ENCODE measurements at regions not wholly inside any gene's neighbourhood (a gene's known extent, or its start where the extent isn't known, plus 50 kb on each side); places are given as distances from the start of the nearest gene placed in this dataset.
"Not testable (repeated sequence)": the region's sequence is repeated elsewhere in the genome, so short reads cannot be mapped to it uniquely, and the experiment has no call there.

- no peak for DNase-seq
These were observed 243.1 kb downstream of the ADCYAP1 start for GRCh38 chr18:1147730-1148129.

GRCh38 chr18:1149709-1150108 lies 245.0 kb downstream of the ADCYAP1 start:
- no peak for DNase-seq

DNA sequence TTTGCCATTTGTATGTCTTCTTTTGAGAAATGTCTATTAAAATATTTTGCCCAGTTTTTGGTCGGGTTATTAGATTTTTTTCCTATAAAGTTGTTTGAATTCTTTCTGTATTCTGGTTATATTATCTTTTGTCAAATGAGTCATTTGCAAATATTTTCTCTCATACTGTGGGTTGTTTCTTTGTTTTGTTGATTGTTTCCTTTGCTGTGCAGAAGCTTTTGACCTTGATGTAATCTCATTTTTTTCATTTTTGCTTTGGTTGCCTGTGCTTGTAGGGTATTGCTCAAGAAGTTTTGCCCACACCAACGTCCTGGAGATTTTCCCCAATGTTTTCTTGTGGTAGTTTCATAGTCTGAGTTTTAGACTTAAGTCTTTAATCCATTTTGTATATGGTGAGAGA lies 245.7 kb downstream of the ADCYAP1 start:
- DNase-seq, result no peak

GRCh38 chr18:1152958-1153357 lies 248.3 kb downstream of the ADCYAP1 start:
- DNase-seq, result not testable (repeated sequence)

- DNase-seq, result no peak
These were observed 268.9 kb downstream of the ADCYAP1 start for GRCh38 chr18:1173593-1173992.

GRCh38 chr18:1177232-1177631 lies 272.6 kb downstream of the ADCYAP1 start:
- DNase-seq, result no peak

GRCh38 chr18:1191341-1191740 lies 286.7 kb downstream of the ADCYAP1 start:
- no peak for DNase-seq

DNA sequence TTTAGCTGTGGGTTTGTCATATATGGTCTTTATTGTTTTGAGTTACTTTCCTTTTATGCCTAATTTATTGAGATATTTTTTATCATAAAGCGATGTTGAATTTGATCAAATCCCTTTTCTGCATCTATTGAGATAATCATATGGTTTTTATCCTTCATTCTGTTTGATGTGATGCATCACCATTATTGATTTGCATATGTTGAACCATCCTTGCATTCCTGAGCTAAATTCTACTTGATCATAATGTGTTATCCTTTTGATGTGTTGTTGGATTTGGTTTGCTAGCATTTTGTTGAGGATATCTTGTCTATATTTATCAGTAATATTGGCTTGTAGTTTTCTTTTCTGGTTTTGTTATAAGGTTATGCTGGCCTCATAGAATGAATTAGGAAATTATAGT lies 308.5 kb downstream of the ADCYAP1 start:
- no peak for DNase-seq

DNA sequence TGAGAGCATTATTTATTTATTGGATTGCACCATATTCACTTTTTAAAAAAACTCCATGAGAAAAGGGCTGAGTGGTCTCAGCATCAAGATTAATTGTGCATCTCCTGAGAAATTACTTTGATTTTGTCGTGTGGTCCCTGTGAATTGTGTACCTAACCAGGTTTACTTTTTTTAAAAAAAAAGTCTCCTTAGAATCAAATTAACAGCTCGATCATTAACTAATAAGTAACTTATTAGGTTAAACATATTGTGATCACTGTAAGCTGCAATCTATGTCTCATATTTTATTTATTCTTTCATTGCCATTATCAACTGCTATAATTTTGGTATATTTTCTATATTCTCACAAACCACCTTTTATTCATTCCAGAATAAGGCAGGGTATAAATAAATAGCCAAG lies 318.2 kb downstream of the ADCYAP1 start:
- DNase-seq, result no peak

DNA sequence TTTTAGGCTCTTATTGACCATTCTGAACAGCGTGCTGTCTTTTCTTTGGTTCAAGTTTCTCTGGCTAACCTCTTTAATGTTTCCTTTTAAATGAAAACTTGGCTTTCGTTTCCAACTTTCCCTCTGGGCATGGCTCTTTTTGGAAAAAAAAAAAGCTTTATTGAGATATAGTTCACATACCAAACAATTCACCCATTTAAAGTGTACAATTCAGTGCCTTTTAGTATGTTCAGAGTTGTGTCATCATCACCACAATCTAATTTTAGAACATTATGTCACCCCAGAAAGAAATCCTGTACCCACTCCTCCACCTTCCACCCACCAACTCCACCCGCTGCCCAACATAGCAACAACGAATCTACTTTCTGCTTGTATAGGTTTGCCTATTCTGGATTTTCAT lies 322.4 kb downstream of the ADCYAP1 start:
- DNase-seq, result no peak

DNA sequence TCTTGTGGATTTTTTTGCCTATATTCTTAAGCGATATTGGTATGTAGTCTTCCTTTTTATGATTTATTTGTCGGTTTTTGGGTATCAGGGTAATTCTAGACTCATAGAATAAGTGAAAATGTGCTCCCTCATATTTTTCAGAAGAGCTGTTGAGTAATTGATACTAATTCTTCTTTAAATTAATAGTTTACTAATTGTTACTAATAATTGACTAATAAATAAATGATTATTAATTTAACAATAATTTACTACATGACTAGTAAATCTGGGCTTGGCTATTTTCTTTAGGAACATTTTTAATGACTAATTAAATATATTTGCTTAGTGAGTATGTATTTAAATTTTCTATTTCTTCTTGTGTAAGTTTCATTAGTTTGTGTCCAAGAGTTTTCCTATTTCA lies 325.0 kb downstream of the ADCYAP1 start:
- DNase-seq, result no peak

- no peak for DNase-seq
These were observed 328.2 kb downstream of the ADCYAP1 start for GRCh38 chr18:1232867-1233266.

GRCh38 chr18:1240701-1241100 lies 336.0 kb downstream of the ADCYAP1 start:
- DNase-seq, result no peak

DNA sequence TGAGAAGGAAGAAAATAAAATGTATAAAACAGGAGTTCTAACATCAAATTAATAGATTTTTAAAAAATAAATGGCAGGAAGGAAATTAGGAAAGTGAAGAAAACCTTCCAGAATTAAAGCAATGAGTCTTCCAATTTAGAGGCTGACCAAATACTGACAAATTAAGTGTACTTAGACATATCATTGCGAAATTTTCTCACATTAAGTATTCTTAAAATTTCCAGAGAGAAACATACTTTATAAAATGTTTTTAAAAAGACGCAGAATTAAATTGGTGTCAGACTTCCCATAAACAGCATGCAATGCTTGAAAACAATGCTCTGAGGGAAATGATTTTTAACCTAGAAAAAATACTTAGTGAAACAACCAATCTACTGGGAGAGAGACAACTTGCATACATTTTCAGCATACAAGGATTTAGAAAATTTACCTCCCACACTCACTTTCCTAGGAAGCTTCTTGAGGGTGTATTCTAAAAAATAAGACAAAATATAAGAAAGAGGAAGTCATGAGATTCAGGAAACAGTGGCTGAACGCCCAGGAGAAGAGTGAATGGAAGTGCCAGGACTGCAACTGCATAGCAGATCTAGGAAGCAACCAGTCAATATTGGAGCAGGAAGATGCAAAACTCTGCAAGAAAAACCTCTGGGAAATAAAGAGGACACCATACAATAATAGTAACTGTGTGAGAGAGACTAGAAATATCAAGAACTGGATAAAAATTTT lies 339.9 kb downstream of the ADCYAP1 start:
- no peak for DNase-seq

DNA sequence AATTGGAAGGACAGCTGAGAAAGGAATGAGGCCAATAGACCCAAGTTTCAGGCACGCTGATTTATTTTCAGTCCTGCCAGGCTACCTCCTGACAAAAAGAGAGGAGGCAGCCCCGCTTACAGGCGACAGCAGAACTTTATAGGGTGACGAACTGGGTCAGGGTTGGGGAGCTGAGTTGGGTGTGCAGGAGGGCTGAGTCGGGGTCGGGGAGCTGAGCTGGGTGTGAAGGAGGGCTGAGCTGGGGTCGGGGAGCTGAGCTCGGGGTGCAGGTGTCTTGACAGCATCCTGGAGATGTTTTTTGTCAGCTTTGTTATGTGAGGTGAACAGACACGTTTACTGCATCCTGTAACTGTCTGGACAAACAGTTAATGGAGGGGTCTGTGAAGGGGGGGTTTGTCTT lies 342.2 kb downstream of the ADCYAP1 start:
- no peak for DNase-seq

- DNase-seq, result no peak
These were observed 347.9 kb downstream of the ADCYAP1 start for GRCh38 chr18:1252534-1252933.

- no peak for DNase-seq
These were observed 348.3 kb downstream of the ADCYAP1 start for GRCh38 chr18:1252936-1253335.

- DNase-seq, result no peak
These were observed 349.2 kb downstream of the ADCYAP1 start for GRCh38 chr18:1253827-1254226.

DNA sequence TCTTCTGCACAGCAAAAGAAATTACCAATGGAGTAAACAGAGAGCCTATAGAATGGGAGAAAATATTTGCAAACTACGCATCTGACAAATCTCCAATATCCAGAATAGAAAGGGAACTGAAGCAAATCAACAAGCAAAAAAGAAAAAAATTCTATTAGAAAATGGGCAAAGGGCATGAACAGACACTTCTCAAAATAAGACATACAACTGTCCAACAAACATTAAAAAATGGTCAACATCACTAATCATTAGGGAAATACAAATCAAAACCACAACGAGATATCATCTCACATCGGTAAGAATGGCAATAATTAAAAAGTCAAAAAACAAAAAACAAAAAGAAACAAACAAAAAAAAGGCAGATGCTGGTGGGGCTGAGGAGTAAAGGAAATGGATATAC lies 356.4 kb downstream of the ADCYAP1 start:
- DNase-seq, result no peak

GRCh38 chr18:1267021-1267420 lies 362.4 kb downstream of the ADCYAP1 start:
- DNase-seq, result no peak

DNA sequence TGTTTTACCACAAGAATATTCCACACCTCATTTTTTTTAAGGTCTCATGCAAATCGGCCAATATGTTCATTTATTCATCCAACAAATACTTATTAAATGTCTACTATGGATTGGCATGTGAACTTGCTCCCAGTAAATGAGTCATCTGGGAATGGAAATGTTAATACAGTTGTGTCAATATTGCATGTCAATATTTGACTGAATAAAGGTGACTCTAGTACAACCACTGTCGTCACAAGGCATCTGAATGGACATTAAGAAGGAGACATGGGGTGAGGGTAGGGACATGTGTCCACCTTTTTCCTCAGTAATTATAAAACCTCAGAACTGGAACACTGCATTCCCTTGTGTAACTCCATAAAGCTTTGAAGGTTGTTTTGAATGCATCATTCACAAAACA lies 365.4 kb downstream of the ADCYAP1 start:
- no peak for DNase-seq

- no peak for DNase-seq
These were observed 368.8 kb downstream of the ADCYAP1 start for GRCh38 chr18:1273469-1273868.

- no peak for DNase-seq
These were observed 387.5 kb downstream of the ADCYAP1 start for GRCh38 chr18:1292167-1292566.

- no peak for DNase-seq
These were observed 389.6 kb downstream of the ADCYAP1 start for GRCh38 chr18:1294229-1294628.

DNA sequence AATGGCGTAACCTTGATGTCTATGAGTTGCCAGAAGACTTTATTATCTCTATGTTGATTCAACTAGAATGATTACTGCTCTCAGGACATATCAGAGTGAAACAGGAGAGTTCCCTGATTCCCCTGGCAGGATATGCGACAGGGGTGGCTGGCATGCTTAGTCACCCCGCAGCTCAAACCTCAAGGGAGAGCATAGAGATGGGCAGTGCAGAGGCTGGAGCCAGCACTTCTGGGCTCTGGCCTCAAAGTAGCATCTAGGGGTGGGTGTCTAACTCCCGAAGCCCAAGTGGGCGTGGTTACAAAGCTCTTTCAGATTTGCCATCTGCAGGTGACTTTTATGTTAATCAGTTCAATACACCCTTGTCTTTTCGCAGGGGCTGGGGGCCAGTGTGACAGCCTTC lies 391.6 kb downstream of the ADCYAP1 start:
- DNase-seq, result no peak

GRCh38 chr18:1302861-1303260 lies 398.2 kb downstream of the ADCYAP1 start:
- DNase-seq, result no peak
